ENCODE measurements at regions not wholly inside any gene's neighbourhood (a gene's known extent, or its start where the extent isn't known, plus 50 kb on each side); places are given as distances from the start of the nearest gene placed in this dataset.

GRCh38 chr11:30811226-30811755, 225.1 kb upstream of the MPPED2 start:
- H3K27ac ChIP-seq (ENCODE audit: low read length), result no peak overlapping the region
- H3K27me3 ChIP-seq (ENCODE audit: insufficient read depth, low read length), result no peaks in the 10 kb centered on the region
- no peaks in the 10 kb centered on the region for H3K9me3 ChIP-seq (ENCODE audit: insufficient read depth, low read depth, low read length)
- no peak overlapping the region for H3K9ac ChIP-seq (ENCODE audit: low read depth, low read length)
- H3K4me3 ChIP-seq (ENCODE audit: low read length), result no peak overlapping the region
- H3K36me3 ChIP-seq (ENCODE audit: insufficient read depth, low read depth, low read length), result no peaks in the 10 kb centered on the region
- H3K4me1 ChIP-seq (ENCODE audit: insufficient read depth, low read length), result no peaks in the 10 kb centered on the region

- H3K4me3 ChIP-seq (ENCODE audit: low read length), result no peak overlapping the region
- H3K27me3 ChIP-seq (ENCODE audit: insufficient read depth, low read length), result no peaks in the 10 kb centered on the region
- no peaks in the 10 kb centered on the region for H3K36me3 ChIP-seq (ENCODE audit: insufficient read depth, low read depth, low read length)
- H3K4me1 ChIP-seq (ENCODE audit: insufficient read depth, low read length), result no peaks in the 10 kb centered on the region
- H3K9me3 ChIP-seq (ENCODE audit: insufficient read depth, low read depth, low read length), result no peaks in the 10 kb centered on the region
- no peak overlapping the region for H3K27ac ChIP-seq (ENCODE audit: low read length)
- H3K9ac ChIP-seq (ENCODE audit: low read depth, low read length), result no peak overlapping the region
Measured at GRCh38 chr11:30810116-30810515, 224.0 kb upstream of the MPPED2 start.

DNA sequence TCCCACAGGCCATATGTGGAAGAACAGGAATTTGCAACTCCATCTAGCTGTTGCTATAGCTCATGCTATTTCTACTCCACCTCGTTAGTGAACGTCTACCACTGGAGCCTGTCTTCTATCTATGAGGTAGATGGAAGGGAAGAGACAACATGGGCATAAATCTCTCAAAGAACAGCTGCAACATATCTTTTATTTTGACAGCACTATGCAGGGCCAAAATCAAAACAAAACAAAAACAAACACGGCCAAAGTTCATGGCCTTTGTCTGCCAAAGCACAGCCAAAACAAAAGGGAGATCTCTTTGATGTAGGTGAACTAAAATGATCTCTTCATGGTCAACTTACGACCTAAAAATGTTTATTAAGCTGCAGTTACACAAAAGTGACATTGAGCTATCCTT, 215.2 kb upstream of the MPPED2 start:
- Histone ChIP-seq H3K27me3 (ENCODE audit: insufficient read depth, low read length) (no peaks in the 10 kb centered on the region), H3K4me1 (ENCODE audit: insufficient read depth, low read length) (no peaks in the 10 kb centered on the region), H3K9me3 (ENCODE audit: insufficient read depth, low read depth, low read length) (no peaks in the 10 kb centered on the region)

DNA sequence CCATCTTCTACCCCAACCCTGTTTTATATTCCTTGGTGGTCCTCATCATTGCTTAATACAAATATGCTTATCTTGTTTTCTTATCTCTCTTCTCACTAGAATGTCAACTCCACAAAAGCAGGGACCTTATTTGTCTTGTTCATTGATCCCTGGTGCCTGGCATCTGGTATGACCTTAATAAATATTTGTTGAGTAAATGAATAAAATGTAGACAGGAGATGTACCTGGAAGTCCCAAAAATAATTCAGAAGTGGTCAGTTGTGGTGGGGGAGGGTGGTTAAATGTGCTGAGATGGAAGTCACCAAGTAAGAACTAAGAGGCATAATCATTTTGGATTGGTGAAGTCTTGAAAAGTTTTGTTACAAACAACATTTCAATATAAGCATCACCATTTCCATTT, 214.8 kb upstream of the MPPED2 start:
- no peak overlapping the region for H3K4me3 ChIP-seq (ENCODE audit: low read length)
- no peaks in the 10 kb centered on the region for H3K36me3 ChIP-seq (ENCODE audit: insufficient read depth, low read depth, low read length)
- no peaks in the 10 kb centered on the region for H3K27me3 ChIP-seq (ENCODE audit: insufficient read depth, low read length)
- H3K27ac ChIP-seq (ENCODE audit: low read length), result no peak overlapping the region
- no peaks in the 10 kb centered on the region for H3K4me1 ChIP-seq (ENCODE audit: insufficient read depth, low read length)
- H3K9me3 ChIP-seq (ENCODE audit: insufficient read depth, low read depth, low read length), result no peaks in the 10 kb centered on the region
- no peak overlapping the region for H3K9ac ChIP-seq (ENCODE audit: low read depth, low read length)

More for the DNA sequence above, 215.2 kb upstream of the MPPED2 start:
- H3K4me3 ChIP-seq (ENCODE audit: low read length), result no peak overlapping the region
- H3K9ac ChIP-seq (ENCODE audit: low read depth, low read length), result no peak overlapping the region
- no peaks in the 10 kb centered on the region for H3K36me3 ChIP-seq (ENCODE audit: insufficient read depth, low read depth, low read length)
- no peak overlapping the region for H3K27ac ChIP-seq (ENCODE audit: low read length)

- no peak overlapping the region for H3K27ac ChIP-seq (ENCODE audit: low read length)
- no peaks in the 10 kb centered on the region for H3K36me3 ChIP-seq (ENCODE audit: insufficient read depth, low read depth, low read length)
- H3K9ac ChIP-seq (ENCODE audit: low read depth, low read length), result no peak overlapping the region
- H3K27me3 ChIP-seq (ENCODE audit: insufficient read depth, low read length), result no peaks in the 10 kb centered on the region
- no peak overlapping the region for H3K4me3 ChIP-seq (ENCODE audit: low read length)
- H3K9me3 ChIP-seq (ENCODE audit: insufficient read depth, low read depth, low read length), result no peaks in the 10 kb centered on the region
- no peaks in the 10 kb centered on the region for H3K4me1 ChIP-seq (ENCODE audit: insufficient read depth, low read length)
Measured at GRCh38 chr11:30798547-30799236, 212.5 kb upstream of the MPPED2 start.

- Histone ChIP-seq H3K9ac (ENCODE audit: low read depth, low read length) (no peak overlapping the region), H3K4me1 (ENCODE audit: insufficient read depth, low read length) (no peaks in the 10 kb centered on the region), H3K4me3 (ENCODE audit: low read length) (no peak overlapping the region), H3K36me3 (ENCODE audit: insufficient read depth, low read depth, low read length) (no peaks in the 10 kb centered on the region), H3K9me3 (ENCODE audit: insufficient read depth, low read depth, low read length) (no peaks in the 10 kb centered on the region), H3K27me3 (ENCODE audit: insufficient read depth, low read length) (no peaks in the 10 kb centered on the region), H3K27ac (ENCODE audit: low read length) (no peak overlapping the region)
Measured at GRCh38 chr11:30789270-30789669, 203.1 kb upstream of the MPPED2 start.

DNA sequence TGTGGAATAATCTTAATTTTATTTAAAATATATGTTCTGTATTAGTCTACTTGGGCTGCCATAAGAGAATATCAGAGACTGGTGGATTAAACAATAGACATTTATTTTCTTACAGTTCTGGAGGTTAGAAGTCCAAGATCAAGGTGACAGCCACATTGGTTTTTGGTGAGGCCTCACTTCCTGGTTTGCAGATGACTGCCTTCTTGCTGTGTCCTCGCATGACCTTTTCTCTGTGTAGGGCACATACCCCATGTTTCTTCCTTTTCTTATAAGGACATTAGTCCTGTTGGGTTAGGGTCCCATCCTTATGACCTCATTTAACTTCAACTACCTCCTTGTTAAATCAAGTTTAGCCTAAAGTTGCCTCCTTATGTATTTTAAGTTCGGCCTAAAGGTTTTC, 202.7 kb upstream of the MPPED2 start:
- H3K4me3 ChIP-seq (ENCODE audit: low read length), result no peak overlapping the region
- no peaks in the 10 kb centered on the region for H3K4me1 ChIP-seq (ENCODE audit: insufficient read depth, low read length)
- H3K36me3 ChIP-seq (ENCODE audit: insufficient read depth, low read depth, low read length), result no peaks in the 10 kb centered on the region
- H3K9ac ChIP-seq (ENCODE audit: low read depth, low read length), result no peak overlapping the region
- H3K27me3 ChIP-seq (ENCODE audit: insufficient read depth, low read length), result no peaks in the 10 kb centered on the region
- H3K9me3 ChIP-seq (ENCODE audit: insufficient read depth, low read depth, low read length), result no peaks in the 10 kb centered on the region
- no peak overlapping the region for H3K27ac ChIP-seq (ENCODE audit: low read length)

GRCh38 chr11:30786256-30787110, 200.3 kb upstream of the MPPED2 start:
- H3K4me3 ChIP-seq (ENCODE audit: low read length), result no peak overlapping the region
- no peaks in the 10 kb centered on the region for H3K27me3 ChIP-seq (ENCODE audit: insufficient read depth, low read length)
- no peaks in the 10 kb centered on the region for H3K4me1 ChIP-seq (ENCODE audit: insufficient read depth, low read length)
- H3K9me3 ChIP-seq (ENCODE audit: insufficient read depth, low read depth, low read length), result no peaks in the 10 kb centered on the region
- no peak overlapping the region for H3K9ac ChIP-seq (ENCODE audit: low read depth, low read length)
- H3K36me3 ChIP-seq (ENCODE audit: insufficient read depth, low read depth, low read length), result no peaks in the 10 kb centered on the region
- no peak overlapping the region for H3K27ac ChIP-seq (ENCODE audit: low read length)

- Histone ChIP-seq H3K27me3 (ENCODE audit: insufficient read depth, low read length) (no peaks in the 10 kb centered on the region), H3K4me3 (ENCODE audit: low read length) (no peak overlapping the region), H3K36me3 (ENCODE audit: insufficient read depth, low read depth, low read length) (no peaks in the 10 kb centered on the region), H3K4me1 (ENCODE audit: insufficient read depth, low read length) (peaks cover 5% of the 10 kb centered on the region; the same call in 1 of the 2 replicates), H3K27ac (ENCODE audit: low read length) (no peak overlapping the region), H3K9ac (ENCODE audit: low read depth, low read length) (no peak overlapping the region), H3K9me3 (ENCODE audit: insufficient read depth, low read depth, low read length) (no peaks in the 10 kb centered on the region)
Measured at GRCh38 chr11:30778596-30778995, 192.4 kb upstream of the MPPED2 start.

- Histone ChIP-seq H3K4me3 (ENCODE audit: low read length) (no peak overlapping the region), H3K9ac (ENCODE audit: low read depth, low read length) (no peak overlapping the region), H3K27ac (ENCODE audit: low read length) (no peak overlapping the region), H3K9me3 (ENCODE audit: insufficient read depth, low read depth, low read length) (no peaks in the 10 kb centered on the region), H3K4me1 (ENCODE audit: insufficient read depth, low read length) (peaks cover 5% of the 10 kb centered on the region; the same call in 1 of the 2 replicates), H3K36me3 (ENCODE audit: insufficient read depth, low read depth, low read length) (no peaks in the 10 kb centered on the region), H3K27me3 (ENCODE audit: insufficient read depth, low read length) (no peaks in the 10 kb centered on the region)
Measured at GRCh38 chr11:30775233-30775522, 189.0 kb upstream of the MPPED2 start.

DNA sequence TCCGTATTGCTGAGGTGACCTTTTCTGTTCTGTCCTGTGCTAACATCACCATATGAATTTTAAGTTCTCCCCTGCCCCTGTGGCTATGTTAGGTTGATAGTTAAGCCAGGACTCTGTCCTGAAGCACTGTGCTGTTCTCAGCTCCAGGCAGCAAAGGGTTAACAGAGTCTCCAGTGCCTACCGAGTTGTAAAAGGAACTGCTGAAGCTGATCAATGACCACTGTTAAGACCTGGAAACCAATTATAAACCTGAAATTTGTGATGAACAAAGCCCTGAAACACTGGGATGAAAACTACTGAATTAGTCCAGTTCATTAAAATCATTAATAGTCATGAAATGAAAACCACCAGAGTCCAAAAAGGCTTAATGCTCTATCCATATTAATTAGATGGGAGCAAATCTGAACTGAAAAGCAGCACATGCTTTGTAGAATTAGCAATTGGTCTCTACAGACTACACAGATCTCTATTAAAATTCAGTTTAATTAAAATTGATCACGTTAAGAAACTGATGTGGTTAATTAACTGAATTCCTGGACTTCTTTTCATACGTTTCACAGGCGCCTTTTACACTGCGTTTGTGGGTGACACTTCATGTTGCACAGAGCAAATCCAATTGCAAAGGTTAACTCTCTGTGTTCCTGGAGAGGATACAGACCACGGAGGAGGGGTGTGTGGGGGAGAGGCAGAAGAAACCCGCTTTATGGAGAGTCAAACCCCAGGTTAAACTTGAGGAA, 188.5 kb upstream of the MPPED2 start:
- H3K4me3 ChIP-seq (ENCODE audit: low read length), result no peak overlapping the region; the same call in 1 of the 2 replicates
- H3K27me3 ChIP-seq (ENCODE audit: insufficient read depth, low read length), result no peaks in the 10 kb centered on the region

More for the DNA sequence above, 188.5 kb upstream of the MPPED2 start:
- no peaks in the 10 kb centered on the region for H3K36me3 ChIP-seq (ENCODE audit: insufficient read depth, low read depth, low read length)
- H3K27ac ChIP-seq (ENCODE audit: low read length), result no peak overlapping the region
- no peaks in the 10 kb centered on the region for H3K9me3 ChIP-seq (ENCODE audit: insufficient read depth, low read depth, low read length)
- H3K4me1 ChIP-seq (ENCODE audit: insufficient read depth, low read length), result peaks cover 5% of the 10 kb centered on the region; the same call in 1 of the 2 replicates
- no peak overlapping the region for H3K9ac ChIP-seq (ENCODE audit: low read depth, low read length)
